ENCODE measurements at regions not wholly inside any gene's neighbourhood (a gene's known extent, or its start where the extent isn't known, plus 50 kb on each side); places are given as distances from the start of the nearest gene placed in this dataset.

DNA sequence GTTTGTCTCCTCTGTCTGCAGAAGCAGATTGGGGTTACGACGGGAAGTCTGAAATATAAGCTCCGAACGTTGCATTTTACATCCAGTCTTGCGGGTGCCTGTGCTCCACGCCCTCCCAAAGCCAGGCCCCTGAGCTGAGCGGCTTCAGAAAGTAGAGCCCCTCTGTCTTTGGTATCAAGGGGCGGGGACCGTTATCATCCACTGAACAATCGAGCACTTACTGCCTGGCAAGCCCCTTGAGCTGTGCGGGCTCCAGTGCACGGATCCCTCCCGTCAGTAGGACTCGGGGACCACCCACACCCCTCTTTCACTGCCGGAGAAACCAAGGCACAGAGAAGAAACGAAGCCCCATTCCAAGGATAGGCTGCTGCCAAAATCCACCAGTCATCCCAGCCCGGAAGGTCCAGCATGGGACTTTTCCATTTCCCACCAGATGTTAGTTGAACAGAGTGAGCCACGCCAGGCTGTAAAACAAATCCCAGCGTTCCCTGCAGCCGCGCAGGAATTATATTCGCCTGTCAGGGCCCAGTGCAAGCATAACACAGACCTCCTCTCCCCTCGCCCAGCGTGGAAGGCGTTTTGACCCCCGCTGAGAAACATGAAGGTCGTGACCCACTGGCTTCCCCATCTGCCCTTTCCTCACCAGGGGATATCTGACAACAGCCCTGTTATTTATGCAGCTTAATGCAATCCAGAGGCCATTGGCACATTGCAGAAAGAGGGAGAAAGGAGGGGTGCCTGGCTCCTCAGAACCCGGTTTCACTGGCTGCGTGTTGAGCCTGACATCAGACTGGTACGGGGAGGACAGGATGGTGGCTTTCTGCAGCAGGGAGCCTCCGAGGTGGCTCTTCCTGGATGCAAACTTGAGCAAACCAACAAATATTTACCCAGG is 212.2 kb upstream of the FOXF1 start:
- no peak for TF ChIP-seq REST (IDR thresholded peaks at IDR 0.05; ENCODE audit: insufficient read depth in 1 of 2, low read depth in 2 of 2, low read length in 1 of 2)
- no peak for TF ChIP-seq POLR2AphosphoS5 (IDR thresholded peaks at IDR 0.05; ENCODE audit: low read depth, low read length)
- no peak for TF ChIP-seq CTCF (IDR thresholded peaks at IDR 0.05)
- no peak for TF ChIP-seq SIN3A (IDR thresholded peaks at IDR 0.05; ENCODE audit: borderline replicate concordance, insufficient read depth, low read depth, low read length)
- TF ChIP-seq TCF7L2 (IDR thresholded peaks at IDR 0.05; ENCODE audit: low read depth, low read length): no peak

Data from Panc1 (cell line).